Posterior cingulate gyrus (tissue), 11 donors: ENCODE measurements at regions not wholly inside any gene's neighbourhood (a gene's known extent, or its start where the extent isn't known, plus 50 kb on each side); places are given as distances from the start of the nearest gene placed in this dataset.
A peak's percentile ranks its signal among the peaks of the same experiment; 100 is the strongest.
"Not testable (repeated sequence)": the region's sequence is repeated elsewhere in the genome, so short reads cannot be mapped to it uniquely, and the experiment has no call there.

ENCODE experiments used
- DNase-seq, 10 donors: peaks; one replicate each; pipeline versions ENCODE4 v3.0.0 to v3.0.0-alpha.2; 2020 to 2021; ENCODE audit warnings: mixed read lengths in 3 of 10
- intact Hi-C: fragments of 100-400 bp; cut with DNase I; formaldehyde crosslinking; loops from one replicate; pipeline ENCODE4 v1.15.1; 2023

DNA sequence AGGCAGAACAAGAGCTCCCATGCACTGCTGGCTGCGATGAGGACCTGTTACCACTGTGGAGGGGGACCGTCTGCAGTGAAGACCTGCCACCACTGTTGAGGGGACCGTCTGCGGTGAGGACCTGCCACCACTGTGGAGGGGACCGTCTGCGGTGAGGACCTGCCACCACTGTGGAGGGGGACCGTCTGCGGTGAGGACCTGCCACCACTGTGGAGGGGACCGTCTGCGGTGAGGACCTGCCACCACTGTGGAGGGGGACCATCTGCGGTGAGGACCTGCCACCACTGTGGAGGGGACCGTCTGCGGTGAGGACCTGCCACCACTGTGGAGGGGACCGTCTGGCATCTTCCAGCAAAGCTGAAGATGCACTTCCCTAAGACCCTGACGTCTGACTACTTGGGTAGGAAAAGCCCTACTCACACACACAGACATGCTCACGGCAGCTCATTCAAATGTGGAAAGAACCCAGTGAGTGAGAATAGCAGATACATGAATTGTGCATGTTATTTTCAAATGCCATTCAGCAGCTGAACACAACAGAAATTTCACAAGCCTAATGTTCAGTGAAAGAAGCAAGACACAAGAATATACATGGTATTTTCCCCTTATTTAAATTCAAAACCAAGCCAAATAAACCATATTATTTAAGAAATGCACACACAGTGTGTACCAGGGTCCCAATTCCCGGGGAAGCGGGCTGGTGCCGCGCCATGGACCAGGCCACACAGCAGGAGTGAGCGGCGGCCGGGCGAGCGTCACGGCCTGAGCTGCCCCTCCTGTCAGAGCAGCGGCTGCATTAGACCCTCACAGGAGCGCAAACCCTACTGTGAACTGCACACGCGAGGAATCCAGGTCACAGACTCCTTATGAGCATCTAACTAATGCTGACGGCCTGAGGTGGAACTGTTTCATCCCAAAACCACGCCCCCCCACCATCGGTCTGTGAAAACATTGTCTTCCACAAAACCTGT lies 64.2 kb upstream of the METRNL start:
- intact Hi-C loops, result no loop called here
- DNase-seq, result no peak

DNA sequence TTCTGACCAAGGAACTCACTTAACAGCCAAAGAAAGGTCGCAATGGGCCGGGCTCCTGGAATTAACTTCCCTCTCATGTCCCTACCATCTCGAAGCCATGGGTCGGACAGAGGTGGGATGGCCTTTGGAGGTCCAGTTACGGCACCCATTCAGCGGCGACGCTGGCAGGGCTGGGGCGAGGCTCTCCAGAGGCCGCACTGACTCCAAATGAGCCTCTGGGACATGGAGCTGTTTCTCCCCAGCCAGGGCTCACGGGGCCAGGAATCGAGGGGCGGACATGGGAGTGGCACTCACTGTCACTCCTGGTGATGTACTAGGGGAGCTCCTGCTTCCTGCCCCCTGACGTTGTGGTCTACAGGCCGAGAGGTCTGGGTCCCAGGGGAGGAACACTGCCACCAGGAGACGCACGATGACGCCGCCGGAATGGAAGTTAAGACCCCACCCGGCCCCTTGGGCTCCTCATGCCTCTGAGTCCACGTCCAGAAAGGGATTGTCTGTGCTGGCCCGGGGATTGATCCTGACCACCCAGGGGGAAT lies 60.7 kb upstream of the METRNL start:
- intact Hi-C loops, result no loop called here
- peak in 1 of 10 donors; percentile 29 for DNase-seq

GRCh38 chr17:83019376-83019775 lies 60.0 kb upstream of the METRNL start:
- intact Hi-C loops, result no loop called here
- DNase-seq, result peak in 1 of 10 donors; percentile 67

- intact Hi-C loops, result no loop called here
- peak in 2 of 10 donors; percentile 46 to 74 for DNase-seq
Measured at GRCh38 chr17:83024218-83024971, 55.0 kb upstream of the METRNL start.

- intact Hi-C loops, result no loop called here
- peak in 2 of 10 donors; percentile 40 to 77 for DNase-seq
Measured at GRCh38 chr17:83025636-83026280, 53.7 kb upstream of the METRNL start.

- DNase-seq, result no peak
- intact Hi-C loops, result no loop called here
Measured at GRCh38 chr17:83026311-83026811, 53.0 kb upstream of the METRNL start.

DNA sequence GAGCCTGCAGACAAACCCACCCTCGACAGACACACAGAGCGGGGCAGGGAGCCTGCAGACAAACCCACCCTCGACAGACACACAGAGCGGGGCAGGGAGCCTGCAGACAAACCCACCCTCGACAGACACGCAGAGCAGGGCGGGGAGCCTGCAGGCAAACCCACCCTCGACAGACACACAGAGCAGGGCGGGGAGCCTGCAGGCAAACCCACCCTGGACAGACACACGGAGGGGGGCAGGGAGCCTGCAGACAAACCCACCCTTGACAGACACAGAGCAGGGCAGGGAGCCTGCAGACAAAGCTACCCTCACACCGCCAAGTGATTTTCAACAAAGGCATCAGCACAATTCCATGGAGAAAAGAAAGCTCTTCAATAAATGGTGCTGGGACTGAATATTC lies 52.5 kb upstream of the METRNL start:
- intact Hi-C loops, result not testable (repeated sequence)
- peak in 1 of 10 donors; percentile 21 for DNase-seq

- DNase-seq, result peak in 2 of 10 donors; percentile 60 to 81
- intact Hi-C loops, result no loop called here
Measured at GRCh38 chr17:83028851-83029250, 50.6 kb upstream of the METRNL start.

GRCh38 chr17:83029571-83029970 lies 49.8 kb upstream of the METRNL start:
- DNase-seq, result peak in 2 of 10 donors; percentile 39 to 49

More at GRCh38 chr17:83029571-83029970, 49.8 kb upstream of the METRNL start:
- intact Hi-C loops, result no loop called here
